ENCODE measurements at regions not wholly inside any gene's neighbourhood (a gene's known extent, or its start where the extent isn't known, plus 50 kb on each side); places are given as distances from the start of the nearest gene placed in this dataset.

- H4K20me1 ChIP-seq (ENCODE audit: low read depth): no peaks in the 10 kb centered on the region
- no peak overlapping the region for H2AFZ ChIP-seq (replicated peaks)
- no peak overlapping the region for H3K9ac ChIP-seq
- H3F3A ChIP-seq (ENCODE audit: low read depth): no peaks in the 10 kb centered on the region
- Mint-ChIP-seq H3K4me3 (no peak overlapping the region), H3K36me3 (peaks cover 5% of the 10 kb centered on the region), H3K4me1 (no peaks in the 10 kb centered on the region), H3K27ac (no peak overlapping the region), H3K27me3 (ENCODE audit: insufficient read depth, low read depth) (peaks cover 5% of the 10 kb centered on the region), H3K9me3 (peaks cover 14% of the 10 kb centered on the region)
- H3K4me2 ChIP-seq: no peak overlapping the region
- H3K36me3 ChIP-seq: no peaks in the 10 kb centered on the region
- no peaks in the 10 kb centered on the region for H3K4me1 ChIP-seq
- H3K9me3 ChIP-seq (ENCODE audit: low read depth): no peaks in the 10 kb centered on the region
- no peak overlapping the region for H3K4me3 ChIP-seq
- DNase-seq (ENCODE audit: low spot score): no peak
- no peaks in the 10 kb centered on the region for H3K27me3 ChIP-seq
- no peaks in the 10 kb centered on the region for H3K79me2 ChIP-seq (ENCODE audit: low read depth)
- no peak for TF ChIP-seq CTCF (IDR thresholded peaks at IDR 0.05)
- H3K27ac ChIP-seq: no peak overlapping the region
Observed at GRCh38 chr1:98157524-98158313, 236.9 kb upstream of the DPYD start.

GRCh38 chr1:98147280-98147679 is 226.4 kb upstream of the DPYD start:
- no peak overlapping the region for H3K4me3 Mint-ChIP-seq
- Histone ChIP-seq H3K4me1 (no peaks in the 10 kb centered on the region), H3K27ac (no peak overlapping the region), H2AFZ (replicated peaks) (no peak overlapping the region), H3F3A (ENCODE audit: low read depth) (no peaks in the 10 kb centered on the region), H3K79me2 (ENCODE audit: low read depth) (no peaks in the 10 kb centered on the region), H3K9ac (no peak overlapping the region), H4K20me1 (ENCODE audit: low read depth) (no peaks in the 10 kb centered on the region), H3K27me3 (no peaks in the 10 kb centered on the region), H3K4me3 (no peak overlapping the region), H3K4me2 (no peak overlapping the region), H3K36me3 (no peaks in the 10 kb centered on the region), H3K9me3 (ENCODE audit: low read depth) (no peaks in the 10 kb centered on the region)
- H3K27me3 Mint-ChIP-seq (ENCODE audit: insufficient read depth, low read depth): no peaks in the 10 kb centered on the region
- H3K27ac Mint-ChIP-seq: no peak overlapping the region
- DNase-seq (ENCODE audit: low spot score): no peak
- TF ChIP-seq EZH2phosphoT487 (IDR thresholded peaks at IDR 0.05) (no peak), EZH2 (IDR thresholded peaks at IDR 0.05) (no peak), CTCF (IDR thresholded peaks at IDR 0.05) (no peak)
- no peaks in the 10 kb centered on the region for H3K4me1 Mint-ChIP-seq
- H3K9me3 Mint-ChIP-seq: no peaks in the 10 kb centered on the region
- no peaks in the 10 kb centered on the region for H3K36me3 Mint-ChIP-seq

- Histone ChIP-seq H3K9me3 (ENCODE audit: low read depth) (no peaks in the 10 kb centered on the region), H3K27me3 (no peaks in the 10 kb centered on the region)
Observed at GRCh38 chr1:98145655-98146054, 224.8 kb upstream of the DPYD start.

GRCh38 chr1:98143403-98143802 is 222.6 kb upstream of the DPYD start:
- no peak for TF ChIP-seq CTCF (IDR thresholded peaks at IDR 0.05)
- Histone ChIP-seq H3K9ac (no peak overlapping the region), H3F3A (ENCODE audit: low read depth) (no peaks in the 10 kb centered on the region), H3K4me2 (no peak overlapping the region), H3K9me3 (ENCODE audit: low read depth) (no peaks in the 10 kb centered on the region), H3K4me1 (no peaks in the 10 kb centered on the region), H3K79me2 (ENCODE audit: low read depth) (no peaks in the 10 kb centered on the region), H3K36me3 (no peaks in the 10 kb centered on the region), H3K27me3 (no peaks in the 10 kb centered on the region), H3K4me3 (no peak overlapping the region), H4K20me1 (ENCODE audit: low read depth) (no peaks in the 10 kb centered on the region), H3K27ac (no peak overlapping the region), H2AFZ (replicated peaks) (no peak overlapping the region)
- no peaks in the 10 kb centered on the region for H3K4me1 Mint-ChIP-seq
- H3K9me3 Mint-ChIP-seq: no peaks in the 10 kb centered on the region
- no peaks in the 10 kb centered on the region for H3K27me3 Mint-ChIP-seq (ENCODE audit: insufficient read depth, low read depth)
- no peak overlapping the region for H3K4me3 Mint-ChIP-seq
- no peak for DNase-seq (ENCODE audit: low spot score)
- no peaks in the 10 kb centered on the region for H3K36me3 Mint-ChIP-seq
- no peak overlapping the region for H3K27ac Mint-ChIP-seq

More at GRCh38 chr1:98145655-98146054, 224.8 kb upstream of the DPYD start:
- Histone ChIP-seq H2AFZ (replicated peaks) (no peak overlapping the region), H3K4me2 (no peak overlapping the region), H3K4me1 (no peaks in the 10 kb centered on the region), H3F3A (ENCODE audit: low read depth) (no peaks in the 10 kb centered on the region), H3K79me2 (ENCODE audit: low read depth) (no peaks in the 10 kb centered on the region), H4K20me1 (ENCODE audit: low read depth) (no peaks in the 10 kb centered on the region), H3K4me3 (no peak overlapping the region), H3K36me3 (no peaks in the 10 kb centered on the region), H3K9ac (no peak overlapping the region), H3K27ac (no peak overlapping the region)
- no peaks in the 10 kb centered on the region for H3K4me1 Mint-ChIP-seq
- DNase-seq (ENCODE audit: low spot score): no peak
- TF ChIP-seq EZH2phosphoT487 (IDR thresholded peaks at IDR 0.05): no peak
- H3K36me3 Mint-ChIP-seq: no peaks in the 10 kb centered on the region
- no peak overlapping the region for H3K4me3 Mint-ChIP-seq
- no peak overlapping the region for H3K27ac Mint-ChIP-seq
- H3K9me3 Mint-ChIP-seq: no peaks in the 10 kb centered on the region
- H3K27me3 Mint-ChIP-seq (ENCODE audit: insufficient read depth, low read depth): no peaks in the 10 kb centered on the region

Measured in neural progenitor cell (in vitro differentiated cells).